ENCODE measurements at regions not wholly inside any gene's neighbourhood (a gene's known extent, or its start where the extent isn't known, plus 50 kb on each side); places are given as distances from the start of the nearest gene placed in this dataset.

DNA sequence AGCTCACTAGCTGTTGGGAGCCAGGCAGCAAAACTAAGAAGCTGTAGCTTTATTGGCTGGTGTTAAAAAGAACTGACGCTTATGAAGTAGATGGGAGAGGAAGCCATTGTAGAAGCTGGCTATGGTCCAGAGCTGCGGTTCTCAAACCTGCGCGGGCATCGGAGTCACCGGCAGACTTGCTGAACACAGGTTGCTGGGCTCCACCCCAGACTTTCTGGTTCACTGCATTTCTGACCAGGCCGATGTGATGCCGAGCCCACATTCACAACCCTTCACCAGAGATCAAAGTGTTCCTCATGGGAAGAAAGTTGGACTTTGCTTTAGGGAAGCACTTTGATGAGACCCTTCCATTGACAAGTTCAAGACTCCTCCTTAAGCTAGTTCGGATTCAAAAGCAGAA, 231.6 kb downstream of the QKI start:
- TF ChIP-seq RAD21 (IDR thresholded peaks at IDR 0.05; ENCODE audit: low read depth) (no peak), JUND (IDR thresholded peaks at IDR 0.05) (no peak), FOSL1 (IDR thresholded peaks at IDR 0.05; ENCODE audit: low read depth) (no peak), EZH2phosphoT487 (IDR thresholded peaks at IDR 0.05; ENCODE audit: borderline replicate concordance) (no peak)
- TF ChIP-seq, protein P1, sequence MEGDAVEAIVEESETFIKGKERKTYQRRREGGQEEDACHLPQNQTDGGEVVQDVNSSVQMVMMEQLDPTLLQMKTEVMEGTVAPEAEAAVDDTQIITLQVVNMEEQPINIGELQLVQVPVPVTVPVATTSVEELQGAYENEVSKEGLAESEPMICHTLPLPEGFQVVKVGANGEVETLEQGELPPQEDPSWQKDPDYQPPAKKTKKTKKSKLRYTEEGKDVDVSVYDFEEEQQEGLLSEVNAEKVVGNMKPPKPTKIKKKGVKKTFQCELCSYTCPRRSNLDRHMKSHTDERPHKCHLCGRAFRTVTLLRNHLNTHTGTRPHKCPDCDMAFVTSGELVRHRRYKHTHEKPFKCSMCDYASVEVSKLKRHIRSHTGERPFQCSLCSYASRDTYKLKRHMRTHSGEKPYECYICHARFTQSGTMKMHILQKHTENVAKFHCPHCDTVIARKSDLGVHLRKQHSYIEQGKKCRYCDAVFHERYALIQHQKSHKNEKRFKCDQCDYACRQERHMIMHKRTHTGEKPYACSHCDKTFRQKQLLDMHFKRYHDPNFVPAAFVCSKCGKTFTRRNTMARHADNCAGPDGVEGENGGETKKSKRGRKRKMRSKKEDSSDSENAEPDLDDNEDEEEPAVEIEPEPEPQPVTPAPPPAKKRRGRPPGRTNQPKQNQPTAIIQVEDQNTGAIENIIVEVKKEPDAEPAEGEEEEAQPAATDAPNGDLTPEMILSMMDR (IDR thresholded peaks at IDR 0.05 in 2 of 3, conservative IDR thresholded peaks at IDR 0.05 in 1 of 3; ENCODE audit: borderline replicate concordance in 1 of 3, insufficient read depth in 1 of 3, low read depth in 2 of 3, low read length in 2 of 3) = no peak
